Neuronal stem cell (in vitro differentiated cells): ENCODE measurements at regions not wholly inside any gene's neighbourhood (a gene's known extent, or its start where the extent isn't known, plus 50 kb on each side); places are given as distances from the start of the nearest gene placed in this dataset.

ENCODE experiments used
- DNase-seq: peaks from one replicate; pipeline ENCODE4 v3.0.0-alpha.2; 2013; ENCODE audit warnings: low spot score
- H2AFZ ChIP-seq: one replicate; pipeline ENCODE4 v1.6.1; 2013; ENCODE audit warnings: mild to moderate bottlenecking, low read length, inconsistent platforms
- H2AK5ac ChIP-seq: 2 replicates; pipeline ENCODE4 v1.6.1; 2013; ENCODE audit warnings: low read depth, mild to moderate bottlenecking, inconsistent platforms, low read length, moderate library complexity, mixed read lengths
- H2BK120ac ChIP-seq: 2 replicates; pipeline ENCODE4 v1.6.1; 2013; ENCODE audit warnings: low read depth, mild to moderate bottlenecking, inconsistent platforms, low read length, moderate library complexity, mixed read lengths
- H2BK12ac ChIP-seq: one replicate; pipeline ENCODE4 v1.6.1; 2013; ENCODE audit warnings: low read length, inconsistent platforms
- H2BK15ac ChIP-seq: 2 replicates; pipeline ENCODE4 v1.6.1; 2013; ENCODE audit warnings: mild to moderate bottlenecking, low read length, inconsistent platforms, mixed read lengths
- H2BK5ac ChIP-seq: one replicate; pipeline ENCODE4 v1.6.1; 2013; ENCODE audit warnings: inconsistent platforms, mild to moderate bottlenecking, low read length, moderate library complexity
- H3K14ac ChIP-seq: one replicate; pipeline ENCODE4 v1.6.1; 2013; ENCODE audit warnings: low read length, inconsistent platforms
- H3K18ac ChIP-seq: 2 replicates; pipeline ENCODE4 v1.6.1; 2013; ENCODE audit warnings: low read length, inconsistent platforms
- H3K23ac ChIP-seq: 2 replicates; pipeline ENCODE4 v1.6.1; 2013; ENCODE audit warnings: low read depth, mild to moderate bottlenecking, mixed read lengths, low read length, inconsistent platforms; ENCODE audit not compliant: poor library complexity
- H3K27ac ChIP-seq: replicated peaks from 3 replicates; pipeline ENCODE4 v1.5.1; 2013; ENCODE audit warnings: low read length, inconsistent platforms
- H3K27me3 ChIP-seq, 3 experiments: 2 replicates each; pipeline ENCODE4 v1.6.1; 2013; ENCODE audit warnings: low read length in 3 of 3, mild to moderate bottlenecking in 2 of 3, inconsistent platforms in 1 of 3, low read depth in 1 of 3, mixed read lengths in 1 of 3, moderate library complexity in 1 of 3; ENCODE audit not compliant: control insufficient read depth in 3 of 3, insufficient read depth in 3 of 3
- H3K36me3 ChIP-seq, 2 donors: replicated peaks in 1 of 2; 2 replicates each; pipeline ENCODE4 v1.6.1; 2013; ENCODE audit warnings: low read length in 2 of 2; ENCODE audit not compliant: control insufficient read depth in 2 of 2, insufficient read depth in 2 of 2
- H3K4ac ChIP-seq: 2 replicates; pipeline ENCODE4 v1.6.1; 2013; ENCODE audit warnings: inconsistent platforms, mild to moderate bottlenecking, low read length, moderate library complexity
- H3K4me1 ChIP-seq, 2 donors: 1 replicate in 1 of 2; 2 replicates in 1 of 2; pipeline ENCODE4 v1.6.1; 2013; ENCODE audit warnings: low read length in 2 of 2, low read depth in 1 of 2; ENCODE audit not compliant: control insufficient read depth in 2 of 2, insufficient read depth in 1 of 2
- H3K4me2 ChIP-seq: one replicate; pipeline ENCODE4 v1.6.1; 2013; ENCODE audit warnings: mild to moderate bottlenecking, low read length, inconsistent platforms; ENCODE audit not compliant: insufficient read depth, poor library complexity, severe bottlenecking
- H3K4me3 ChIP-seq, 2 donors: 2 replicates each; pipeline ENCODE4 v1.5.1; 2013; ENCODE audit warnings: low read length in 2 of 2, mild to moderate bottlenecking in 2 of 2, inconsistent platforms in 1 of 2, moderate library complexity in 1 of 2
- H3K79me1 ChIP-seq: one replicate; pipeline ENCODE4 v1.6.1; 2013; ENCODE audit warnings: low read depth, mild to moderate bottlenecking, inconsistent platforms, low read length, moderate library complexity
- H3K9ac ChIP-seq: one replicate; pipeline ENCODE4 v1.6.1; 2013; ENCODE audit warnings: mild to moderate bottlenecking, low read depth, low read length, inconsistent platforms; ENCODE audit not compliant: poor library complexity
- H3K9me3 ChIP-seq, 2 donors: replicated peaks in 1 of 2; 2 replicates each; pipeline versions ENCODE3 to v1.6.1; 2013; ENCODE audit warnings: low read length in 2 of 2, mild to moderate bottlenecking in 2 of 2, inconsistent platforms in 1 of 2, low read depth in 1 of 2, mixed read lengths in 1 of 2, moderate library complexity in 1 of 2; ENCODE audit not compliant: control insufficient read depth in 2 of 2, insufficient read depth in 1 of 2
- H4K8ac ChIP-seq: one replicate; pipeline ENCODE4 v1.6.1; 2013; ENCODE audit warnings: low read depth, mild to moderate bottlenecking, inconsistent platforms, low read length, moderate library complexity
- H4K91ac ChIP-seq: one replicate; pipeline ENCODE4 v1.6.1; 2013; ENCODE audit warnings: low read length, low read depth, mild to moderate bottlenecking, inconsistent platforms; ENCODE audit not compliant: poor library complexity
- WGBS, 2 donors: extraction: QIAGEN DNeasy Blood & Tissue Kit; methylation state at CpG; one replicate each; pipeline ENCODE4 v1.1.7; 2013; ENCODE audit warnings: missing lambda C conversion rate in 2 of 2, mixed read lengths in 1 of 2; ENCODE audit not compliant: insufficient read length in 2 of 2, insufficient replicate concordance in 1 of 2; ENCODE audit errors: extremely low coverage in 2 of 2; 5-methylcytosine and 5-hydroxymethylcytosine counted together

DNA sequence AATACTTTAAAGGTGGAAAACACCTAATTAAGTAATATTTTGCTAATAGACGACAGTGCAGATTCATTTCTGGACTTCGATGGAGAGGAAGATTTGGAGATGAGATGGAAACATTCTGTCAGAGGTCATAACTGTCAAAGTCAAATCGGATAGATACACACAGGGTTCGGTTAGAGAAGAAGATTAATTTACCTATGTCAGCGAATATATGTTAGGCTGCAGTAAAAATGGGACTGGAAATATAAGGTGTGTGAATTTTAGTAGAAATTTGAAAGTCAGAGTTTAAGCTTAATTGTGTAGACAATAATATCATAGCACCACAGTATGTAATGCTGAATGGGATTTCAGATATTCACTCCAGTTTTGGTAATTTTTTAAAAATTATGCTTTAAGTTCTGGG lies 1020.3 kb upstream of the ACO1 start:
- no CpG with 5 or more reads among the region's 5 CpGs for WGBS, 2 donors
- Histone ChIP-seq H3K14ac (no peak overlapping the region), H2BK5ac (no peak overlapping the region)

DNA sequence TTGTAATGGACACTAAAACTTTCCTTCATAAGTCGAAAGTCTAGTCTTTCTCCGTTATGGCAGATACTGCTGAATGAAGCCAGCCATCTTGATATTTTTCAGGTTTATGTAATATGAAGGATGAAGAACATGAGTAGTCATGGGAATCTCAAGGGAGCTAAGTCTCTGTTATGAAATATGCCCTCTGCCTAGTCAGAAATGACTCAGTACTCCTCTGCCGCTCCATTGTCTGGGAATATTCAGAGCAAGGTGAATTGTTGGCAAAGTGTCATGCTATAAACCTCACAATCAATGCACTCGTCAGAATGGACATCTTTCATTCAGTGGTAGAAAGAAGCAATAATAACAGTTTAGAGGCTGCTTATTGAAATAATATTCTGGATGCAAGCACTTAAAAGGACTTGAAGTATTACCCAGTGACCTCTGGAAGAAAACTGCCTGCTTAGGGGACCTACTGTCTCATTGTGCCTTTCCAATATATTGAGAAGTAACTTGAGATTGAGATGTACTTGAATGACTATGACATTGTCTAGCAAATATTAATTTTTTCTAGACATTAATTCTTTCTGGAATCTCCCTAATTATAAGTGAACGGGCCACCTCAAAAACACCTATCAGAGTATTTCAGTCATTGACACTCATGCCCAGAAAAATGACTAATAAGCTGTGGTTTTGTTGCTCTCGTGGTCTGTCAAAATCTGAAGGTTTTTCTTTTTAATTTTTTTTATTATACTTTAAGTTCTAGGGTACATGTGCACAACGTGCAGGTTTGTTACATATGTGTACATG lies 1011.5 kb upstream of the ACO1 start:
- no CpG with 5 or more reads among the region's 7 CpGs for WGBS, 2 donors
- H3K23ac ChIP-seq: no peak overlapping the region
- no peaks in the 10 kb centered on the region for H3K36me3 ChIP-seq

More for the DNA sequence above, 1020.3 kb upstream of the ACO1 start:
- no peak overlapping the region for H2AFZ ChIP-seq
- H2AK5ac ChIP-seq: no peak overlapping the region
- H3K4me1 ChIP-seq: no peaks in the 10 kb centered on the region
- H3K4me2 ChIP-seq: no peak overlapping the region
- H2BK15ac ChIP-seq: no peak overlapping the region
- no peak overlapping the region for H2BK12ac ChIP-seq
- no peak overlapping the region for H4K8ac ChIP-seq
- no peak for DNase-seq
- H2BK120ac ChIP-seq: no peak overlapping the region
- H4K91ac ChIP-seq: no peak overlapping the region
- H3K18ac ChIP-seq: no peak overlapping the region
- H3K9me3 ChIP-seq: no peaks in the 10 kb centered on the region
- H3K23ac ChIP-seq: no peak overlapping the region
- H3K36me3 ChIP-seq: no peaks in the 10 kb centered on the region
- no peak overlapping the region for H3K9ac ChIP-seq
- H3K27me3 ChIP-seq: no peaks in the 10 kb centered on the region
- H3K79me1 ChIP-seq: no peaks in the 10 kb centered on the region
- no peak overlapping the region for H3K4ac ChIP-seq
- no peak overlapping the region for H3K4me3 ChIP-seq
- no peak overlapping the region for H3K27ac ChIP-seq

DNA sequence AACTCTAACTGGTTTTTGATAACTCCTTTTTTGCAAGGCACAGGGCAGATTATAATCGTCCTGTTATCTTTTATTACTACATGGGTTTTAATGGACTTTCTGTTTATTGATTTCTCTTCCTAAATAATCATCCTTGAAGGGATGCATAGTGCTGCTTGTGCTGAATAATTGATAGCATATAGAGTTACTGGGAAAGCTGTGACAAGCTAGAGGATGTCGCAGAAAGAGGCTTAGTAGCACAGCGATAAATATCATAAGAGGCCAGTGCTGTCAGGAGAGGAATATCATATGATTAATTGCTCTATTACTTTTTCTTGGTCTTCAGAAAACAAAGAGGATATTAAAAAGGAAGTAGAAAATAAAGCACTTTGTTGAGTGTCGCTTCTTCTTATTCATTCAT lies 1007.1 kb upstream of the ACO1 start:
- Histone ChIP-seq H3K36me3 (no peaks in the 10 kb centered on the region), H3K27me3 (no peaks in the 10 kb centered on the region), H3K18ac (no peak overlapping the region), H3K9me3 (no peaks in the 10 kb centered on the region), H3K27ac (no peak overlapping the region), H3K4me1 (no peaks in the 10 kb centered on the region), H4K91ac (no peak overlapping the region), H2BK15ac (no peak overlapping the region), H3K79me1 (no peaks in the 10 kb centered on the region), H2AK5ac (no peak overlapping the region), H3K9ac (no peak overlapping the region), H4K8ac (no peak overlapping the region), H2BK5ac (no peak overlapping the region), H2BK120ac (no peak overlapping the region), H3K4me3 (no peak overlapping the region), H3K23ac (no peak overlapping the region), H2BK12ac (no peak overlapping the region), H3K4ac (no peak overlapping the region), H3K14ac (no peak overlapping the region), H2AFZ (no peak overlapping the region), H3K4me2 (no peak overlapping the region)
- no peak for DNase-seq
- WGBS, 2 donors: no CpG with 5 or more reads among the region's 4 CpGs

More for the DNA sequence above, 1011.5 kb upstream of the ACO1 start:
- Histone ChIP-seq H2BK12ac (no peak overlapping the region), H2AK5ac (no peak overlapping the region), H3K27ac (no peak overlapping the region), H3K9me3 (no peaks in the 10 kb centered on the region), H4K8ac (no peak overlapping the region), H3K18ac (no peak overlapping the region), H3K4me1 (no peaks in the 10 kb centered on the region), H3K14ac (no peak overlapping the region), H2AFZ (no peak overlapping the region), H3K4me2 (no peak overlapping the region), H3K4ac (no peak overlapping the region), H2BK15ac (no peak overlapping the region), H2BK5ac (no peak overlapping the region), H3K9ac (no peak overlapping the region), H3K79me1 (no peaks in the 10 kb centered on the region), H4K91ac (no peak overlapping the region), H3K4me3 (no peak overlapping the region), H3K27me3 (no peaks in the 10 kb centered on the region), H2BK120ac (no peak overlapping the region)
- DNase-seq: no peak

- no peak overlapping the region for H2BK12ac ChIP-seq
- H3K79me1 ChIP-seq: no peaks in the 10 kb centered on the region
- H2AK5ac ChIP-seq: no peak overlapping the region
- H3K36me3 ChIP-seq: no peaks in the 10 kb centered on the region
- H3K27me3 ChIP-seq: no peaks in the 10 kb centered on the region
- H3K18ac ChIP-seq: no peak overlapping the region
- no peak overlapping the region for H3K14ac ChIP-seq
- no peak overlapping the region for H3K4me2 ChIP-seq
- no peak overlapping the region for H2BK120ac ChIP-seq
- H3K4me3 ChIP-seq: no peak overlapping the region
- DNase-seq: no peak
- no peak overlapping the region for H3K23ac ChIP-seq
- H3K4ac ChIP-seq: no peak overlapping the region
- no peaks in the 10 kb centered on the region for H3K4me1 ChIP-seq
- no peak overlapping the region for H3K27ac ChIP-seq
- WGBS, 2 donors: no CpG with 5 or more reads among the region's 1 CpG
- no peak overlapping the region for H2BK5ac ChIP-seq
- no peak overlapping the region for H2AFZ ChIP-seq
- H3K9ac ChIP-seq: no peak overlapping the region
- no peak overlapping the region for H2BK15ac ChIP-seq
- no peak overlapping the region for H4K91ac ChIP-seq
- no peak overlapping the region for H4K8ac ChIP-seq
- no peaks in the 10 kb centered on the region for H3K9me3 ChIP-seq
Measured at GRCh38 chr9:31388660-31389059, 995.8 kb upstream of the ACO1 start.
